ENCODE measurements at regions not wholly inside any gene's neighbourhood (a gene's known extent, or its start where the extent isn't known, plus 50 kb on each side); places are given as distances from the start of the nearest gene placed in this dataset.

GRCh38 chr5:104734046-104734445 lies 1171.5 kb upstream of the NUDT12 start:
- Histone ChIP-seq H3K36me3 (ENCODE audit: control insufficient read depth in 2 of 2, insufficient read depth in 1 of 2, low read length in 2 of 2) (no peaks in the 10 kb centered on the region), H3K9me3 (ENCODE audit: control insufficient read depth, insufficient read depth, low read depth, low read length) (no peaks in the 10 kb centered on the region), H3K4me3 (ENCODE audit: low read depth, low read length) (no peak overlapping the region), H3K4me1 (ENCODE audit: control insufficient read depth, insufficient read depth, low read length) (no peaks in the 10 kb centered on the region), H3K27ac (ENCODE audit: extremely low read depth, low read depth, low read length) (no peak overlapping the region)
- ChIA-PET CTCF (no interaction called here), POLR2A (no interaction called here)
- TF ChIP-seq ZNF416 (tag by site-specific recombination; IDR thresholded peaks at IDR 0.05) (no peak), ZNF18 (tag by site-specific recombination; IDR thresholded peaks at IDR 0.05) (no peak), ZBTB26 (tag by site-specific recombination; optimal IDR thresholded peaks at IDR 0.05) (no peak), ZNF677 (tag by site-specific recombination; IDR thresholded peaks at IDR 0.05) (no peak), BCL6B (tag by site-specific recombination; IDR thresholded peaks at IDR 0.05) (no peak), HIC1 (tag by site-specific recombination; IDR thresholded peaks at IDR 0.05) (no peak), ZNF133 (tag by site-specific recombination; IDR thresholded peaks at IDR 0.05) (no peak), ZNF248 (tag by site-specific recombination; IDR thresholded peaks at IDR 0.05) (no peak), ZNF138 (tag by site-specific recombination; IDR thresholded peaks at IDR 0.05; ENCODE audit: borderline replicate concordance) (no peak), ZBTB7A (tag by site-specific recombination; IDR thresholded peaks at IDR 0.05; ENCODE audit: low read depth) (no peak), ZSCAN23 (tag by site-specific recombination; IDR thresholded peaks at IDR 0.05) (no peak), ZNF518A (tag by site-specific recombination; conservative IDR thresholded peaks at IDR 0.05; ENCODE audit: low read depth) (no peak), CTCF (tag by site-specific recombination; IDR thresholded peaks at IDR 0.05) (no peak), KLF17 (tag by site-specific recombination; IDR thresholded peaks at IDR 0.05) (no peak), SALL2 (tag by site-specific recombination; IDR thresholded peaks at IDR 0.05; ENCODE audit: borderline replicate concordance) (no peak)

Data from HEK293 (cell line).